ENCODE measurements at regions not wholly inside any gene's neighbourhood (a gene's known extent, or its start where the extent isn't known, plus 50 kb on each side); places are given as distances from the start of the nearest gene placed in this dataset.
"Not testable (repeated sequence)": the region's sequence is repeated elsewhere in the genome, so short reads cannot be mapped to it uniquely, and the experiment has no call there.

GRCh38 chr5:160479220-160479619, 57.6 kb downstream of the PTTG1 start:
- DNase-seq (ENCODE audit: low read depth in 4 of 4, low spot score in 1 of 4) = no peak

- DNase-seq (ENCODE audit: low read depth in 4 of 4, low spot score in 1 of 4) = no peak
These were observed 58.3 kb downstream of the PTTG1 start for GRCh38 chr5:160479926-160480325.

GRCh38 chr5:160480652-160481051, 59.0 kb downstream of the PTTG1 start:
- no peak for DNase-seq (ENCODE audit: low read depth in 4 of 4, low spot score in 1 of 4)

GRCh38 chr5:160484678-160485077, 63.0 kb downstream of the PTTG1 start:
- DNase-seq (ENCODE audit: low read depth in 4 of 4, low spot score in 1 of 4) = no peak

GRCh38 chr5:160485364-160485969, 63.8 kb downstream of the PTTG1 start:
- DNase-seq (ENCODE audit: low read depth in 4 of 4, low spot score in 1 of 4) = no peak

GRCh38 chr5:160486573-160486972, 64.9 kb downstream of the PTTG1 start:
- DNase-seq (ENCODE audit: low read depth in 4 of 4, low spot score in 1 of 4) = no peak

- no peak for DNase-seq (ENCODE audit: low read depth in 4 of 4, low spot score in 1 of 4)
These were observed 67.0 kb downstream of the PTTG1 start for GRCh38 chr5:160488394-160489325.

- no peak for DNase-seq (ENCODE audit: low read depth in 4 of 4, low spot score in 1 of 4)
These were observed 69.8 kb downstream of the PTTG1 start for GRCh38 chr5:160491438-160491837.

- DNase-seq (ENCODE audit: low read depth in 4 of 4, low spot score in 1 of 4) = no peak
These were observed 70.9 kb downstream of the PTTG1 start for GRCh38 chr5:160492565-160492964.

- no peak for DNase-seq (ENCODE audit: low read depth in 4 of 4, low spot score in 1 of 4)
These were observed 72.2 kb downstream of the PTTG1 start for GRCh38 chr5:160493806-160494338.

GRCh38 chr5:160494451-160494850, 72.8 kb downstream of the PTTG1 start:
- no peak for DNase-seq (ENCODE audit: low read depth in 4 of 4, low spot score in 1 of 4)

- DNase-seq (ENCODE audit: low read depth in 4 of 4, low spot score in 1 of 4) = no peak
These were observed 74.7 kb downstream of the PTTG1 start for GRCh38 chr5:160496334-160496733.

- no peak for DNase-seq (ENCODE audit: low read depth in 4 of 4, low spot score in 1 of 4)
These were observed 75.1 kb downstream of the PTTG1 start for GRCh38 chr5:160496784-160497183.

- DNase-seq (ENCODE audit: low read depth in 4 of 4, low spot score in 1 of 4) = no peak
These were observed 76.2 kb downstream of the PTTG1 start for GRCh38 chr5:160497878-160498277.

GRCh38 chr5:160498441-160499043, 76.9 kb downstream of the PTTG1 start:
- DNase-seq (ENCODE audit: low read depth in 4 of 4, low spot score in 1 of 4) = not testable (repeated sequence)

GRCh38 chr5:160500786-160501779, 79.4 kb downstream of the PTTG1 start:
- DNase-seq (ENCODE audit: low read depth in 4 of 4, low spot score in 1 of 4) = no peak

- DNase-seq (ENCODE audit: low read depth in 4 of 4, low spot score in 1 of 4) = no peak
These were observed 83.3 kb downstream of the PTTG1 start for GRCh38 chr5:160504906-160505305.

GRCh38 chr5:160506006-160507004, 84.7 kb downstream of the PTTG1 start:
- DNase-seq (ENCODE audit: low read depth in 4 of 4, low spot score in 1 of 4) = peak in 3 of 4 experiments; percentile 21 to 49 (median 38)

- DNase-seq (ENCODE audit: low read depth in 4 of 4, low spot score in 1 of 4) = peak in 2 of 4 experiments; percentile 9 to 42
These were observed 85.6 kb downstream of the PTTG1 start for GRCh38 chr5:160507221-160507721.

Data from stimulated activated CD4-positive, alpha-beta T cell treated with anti-CD3 and anti-CD28 coated beads, Interleukin-1b, Interleukin-23, amount 100 ng/mL, for 24 hours (primary cell).